Parathyroid adenoma (tissue), 2 donors: ENCODE measurements at regions not wholly inside any gene's neighbourhood (a gene's known extent, or its start where the extent isn't known, plus 50 kb on each side); places are given as distances from the start of the nearest gene placed in this dataset.

Source experiments
- H2AFZ ChIP-seq: fragments of 300-600 bp; sonication (generic); one replicate; pipeline ENCODE4 v1.7.0; 2017; ENCODE audit warnings: antibody characterized with exemption, mild to moderate bottlenecking
- H3K27ac ChIP-seq: fragments of 300-600 bp; sonication (generic); one replicate; pipeline ENCODE4 v1.7.0; 2017
- H3K27me3 ChIP-seq: fragments of 300-600 bp; sonication (generic); one replicate; pipeline ENCODE4 v1.7.0; 2017; ENCODE audit warnings: low read length; ENCODE audit not compliant: control insufficient read depth, insufficient read depth
- H3K36me3 ChIP-seq: fragments of 300-600 bp; sonication (generic); one replicate; pipeline ENCODE4 v1.7.0; 2017; ENCODE audit warnings: low read length; ENCODE audit not compliant: control insufficient read depth, insufficient read depth
- H3K4me1 ChIP-seq: fragments of 300-600 bp; sonication (generic); one replicate; pipeline ENCODE4 v1.7.0; 2017; ENCODE audit warnings: control low read depth
- H3K4me2 ChIP-seq: fragments of 300-600 bp; sonication (generic); one replicate; pipeline ENCODE4 v1.7.0; 2017; ENCODE audit warnings: low read length
- H3K4me3 ChIP-seq: fragments of 300-600 bp; sonication (generic); one replicate; pipeline ENCODE4 v1.7.0; 2017; ENCODE audit warnings: low read depth, low read length
- H3K79me2 ChIP-seq: fragments of 300-600 bp; sonication (generic); one replicate; pipeline ENCODE4 v1.7.0; 2017; ENCODE audit warnings: control low read depth
- H3K9ac ChIP-seq: fragments of 300-600 bp; sonication (generic); one replicate; pipeline ENCODE4 v1.7.0; 2017; ENCODE audit warnings: mild to moderate bottlenecking
- H3K9me3 ChIP-seq: fragments of 300-600 bp; sonication (generic); one replicate; pipeline ENCODE4 v1.7.0; 2017; ENCODE audit warnings: low read length; ENCODE audit not compliant: control insufficient read depth
- TF ChIP-seq, protein P1 (sequence below): fragments of 300-600 bp; sonication (generic); IDR thresholded peaks from one replicate; pipeline ENCODE4 v1.7.0; 2017; ENCODE audit warnings: antibody characterized with exemption, mild to moderate bottlenecking
- donor health status: primary hyperparathyroidism.

DNA sequence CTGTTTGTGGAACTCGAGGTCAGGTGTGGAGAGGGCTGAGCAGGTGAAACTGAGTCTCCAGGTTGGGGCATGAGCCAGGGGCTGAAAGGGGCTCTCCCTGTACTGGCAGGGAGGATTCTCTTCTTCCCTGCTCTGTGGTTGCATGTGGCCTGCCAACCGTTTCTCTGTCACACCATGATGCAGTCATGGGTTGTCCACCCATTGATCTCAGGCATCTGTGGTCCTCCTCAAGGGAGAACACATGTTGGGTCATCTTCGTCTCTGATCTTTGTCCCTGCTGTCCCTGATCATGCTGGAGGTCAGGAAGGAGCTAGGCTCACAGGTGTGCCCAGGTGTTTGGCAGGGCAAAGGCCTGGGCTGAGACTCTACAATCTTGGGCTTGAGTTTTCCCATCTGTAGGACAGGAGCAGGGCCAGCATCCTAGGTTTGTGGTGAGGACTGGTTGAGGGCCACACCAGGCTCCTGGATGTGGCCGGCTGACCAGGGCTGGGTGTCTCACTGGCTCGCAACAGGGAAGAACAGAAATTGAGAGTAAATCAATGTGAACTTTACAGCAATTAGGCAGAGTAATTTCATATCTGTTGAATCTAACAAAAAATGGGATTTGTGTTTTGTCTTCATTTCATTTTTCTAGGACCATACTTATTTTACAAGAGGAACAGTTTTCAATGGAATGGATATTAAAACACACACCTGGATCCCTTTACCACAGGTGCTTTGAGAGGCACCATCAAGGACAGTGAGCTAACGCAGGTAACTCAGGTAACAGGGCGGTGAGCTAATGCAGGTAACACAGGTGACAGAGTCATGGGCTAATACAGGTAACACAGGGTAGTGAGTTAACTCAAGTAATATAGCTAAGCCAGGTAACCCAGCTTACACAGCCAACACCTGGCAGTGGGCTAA lies 58.5 kb upstream of the IGFBP3 start:
- Histone ChIP-seq H3K79me2 (no peaks in the 10 kb centered on the region), H2AFZ (no peak overlapping the region), H3K9ac (no peak overlapping the region), H3K36me3 (no peaks in the 10 kb centered on the region), H3K4me2 (no peak overlapping the region), H3K9me3 (no peaks in the 10 kb centered on the region), H3K4me1 (no peaks in the 10 kb centered on the region), H3K27ac (no peak overlapping the region), H3K4me3 (no peak overlapping the region), H3K27me3 (no peaks in the 10 kb centered on the region)
- TF ChIP-seq, protein P1, sequence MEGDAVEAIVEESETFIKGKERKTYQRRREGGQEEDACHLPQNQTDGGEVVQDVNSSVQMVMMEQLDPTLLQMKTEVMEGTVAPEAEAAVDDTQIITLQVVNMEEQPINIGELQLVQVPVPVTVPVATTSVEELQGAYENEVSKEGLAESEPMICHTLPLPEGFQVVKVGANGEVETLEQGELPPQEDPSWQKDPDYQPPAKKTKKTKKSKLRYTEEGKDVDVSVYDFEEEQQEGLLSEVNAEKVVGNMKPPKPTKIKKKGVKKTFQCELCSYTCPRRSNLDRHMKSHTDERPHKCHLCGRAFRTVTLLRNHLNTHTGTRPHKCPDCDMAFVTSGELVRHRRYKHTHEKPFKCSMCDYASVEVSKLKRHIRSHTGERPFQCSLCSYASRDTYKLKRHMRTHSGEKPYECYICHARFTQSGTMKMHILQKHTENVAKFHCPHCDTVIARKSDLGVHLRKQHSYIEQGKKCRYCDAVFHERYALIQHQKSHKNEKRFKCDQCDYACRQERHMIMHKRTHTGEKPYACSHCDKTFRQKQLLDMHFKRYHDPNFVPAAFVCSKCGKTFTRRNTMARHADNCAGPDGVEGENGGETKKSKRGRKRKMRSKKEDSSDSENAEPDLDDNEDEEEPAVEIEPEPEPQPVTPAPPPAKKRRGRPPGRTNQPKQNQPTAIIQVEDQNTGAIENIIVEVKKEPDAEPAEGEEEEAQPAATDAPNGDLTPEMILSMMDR: no peak

DNA sequence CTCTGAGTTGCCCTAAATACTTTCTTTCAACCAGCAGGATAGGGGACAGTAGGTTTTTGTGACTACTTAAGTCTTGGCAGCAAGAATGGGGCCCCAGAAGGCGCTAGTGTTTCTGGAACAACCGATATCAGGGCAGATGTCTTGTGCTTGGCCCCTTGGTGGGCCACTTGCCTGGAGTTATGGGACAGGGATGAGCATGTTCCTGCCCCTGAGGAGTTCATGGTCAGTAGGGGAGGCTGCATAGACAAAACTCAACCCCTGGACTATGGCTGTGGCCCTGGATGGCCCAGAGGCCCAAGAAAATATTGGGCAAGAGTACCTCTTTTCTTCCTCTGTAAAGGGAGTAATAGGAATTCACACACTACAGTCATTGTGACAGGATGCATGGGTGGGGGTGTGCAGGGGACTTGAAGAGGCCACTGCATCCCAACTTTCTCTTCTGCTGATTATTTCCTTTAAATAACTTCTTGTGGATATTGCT lies 57.7 kb upstream of the IGFBP3 start:
- Histone ChIP-seq H3K4me3 (no peak overlapping the region), H2AFZ (no peak overlapping the region), H3K4me2 (no peak overlapping the region), H3K4me1 (no peaks in the 10 kb centered on the region), H3K79me2 (no peaks in the 10 kb centered on the region), H3K9ac (no peak overlapping the region), H3K9me3 (no peaks in the 10 kb centered on the region), H3K27ac (no peak overlapping the region), H3K36me3 (no peaks in the 10 kb centered on the region), H3K27me3 (no peaks in the 10 kb centered on the region)
- TF ChIP-seq, protein P1: no peak

DNA sequence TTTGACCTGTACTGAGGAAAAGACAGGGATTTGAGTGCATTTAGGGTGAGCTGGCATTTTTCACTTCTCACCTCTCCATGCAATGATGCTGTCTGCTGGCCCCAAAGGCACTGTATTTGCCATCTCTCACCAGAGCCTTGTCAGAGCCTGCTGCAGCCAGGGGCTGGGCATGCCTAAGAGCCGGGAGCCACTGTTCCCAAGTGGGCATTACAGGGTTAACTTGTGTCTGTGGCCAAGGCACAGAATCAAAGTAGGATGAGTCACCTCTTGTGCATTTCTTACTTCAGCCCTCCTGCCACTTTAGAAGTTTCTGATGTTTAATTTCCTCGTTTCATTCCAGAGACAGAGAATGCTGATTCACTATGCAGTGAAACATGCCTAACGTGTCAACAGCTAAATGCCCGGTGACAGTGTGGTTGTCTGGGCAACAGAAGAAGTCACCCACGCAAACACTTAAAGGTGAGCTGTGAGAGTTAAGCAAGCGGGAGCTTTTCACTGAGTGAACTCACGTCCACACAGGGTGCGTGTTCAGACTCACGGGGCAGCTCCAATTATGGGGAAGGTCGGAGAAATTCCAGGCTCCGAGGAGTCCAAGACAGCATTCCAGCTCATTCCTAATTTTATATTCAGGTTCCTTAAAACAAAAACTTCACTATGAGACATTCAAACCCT lies 57.1 kb upstream of the IGFBP3 start:
- no peaks in the 10 kb centered on the region for H3K9me3 ChIP-seq
- no peak overlapping the region for H2AFZ ChIP-seq
- H3K27me3 ChIP-seq: no peaks in the 10 kb centered on the region
- no peaks in the 10 kb centered on the region for H3K79me2 ChIP-seq
- H3K36me3 ChIP-seq: no peaks in the 10 kb centered on the region
- H3K27ac ChIP-seq: no peak overlapping the region
- H3K4me3 ChIP-seq: no peak overlapping the region
- H3K4me2 ChIP-seq: no peak overlapping the region
- no peak overlapping the region for H3K9ac ChIP-seq
- no peaks in the 10 kb centered on the region for H3K4me1 ChIP-seq
- TF ChIP-seq, protein P1: no peak

DNA sequence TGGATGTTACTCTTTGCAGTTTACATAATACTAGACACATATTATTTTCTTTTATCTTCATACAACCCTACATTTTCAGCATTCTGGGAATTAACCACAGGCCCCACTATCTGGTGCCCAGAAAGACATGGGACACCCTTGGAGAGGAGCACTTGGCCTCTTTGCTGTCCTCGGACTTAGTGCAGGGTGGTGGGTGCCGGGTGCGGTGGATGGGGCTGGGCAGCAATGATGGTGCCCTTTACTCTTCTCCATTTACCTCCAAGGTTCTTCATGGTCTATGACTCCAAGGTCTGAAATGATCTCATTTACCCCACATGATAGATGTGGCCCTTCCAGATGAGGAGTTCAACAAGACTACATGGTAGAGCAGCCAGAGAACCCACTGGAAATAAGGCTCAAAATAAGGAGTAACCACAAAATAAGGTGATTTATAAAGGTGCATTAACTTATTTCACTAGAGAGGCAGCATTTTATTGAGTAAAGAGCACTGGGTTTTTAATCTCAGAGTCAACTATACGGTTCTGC lies 56.2 kb upstream of the IGFBP3 start:
- no peaks in the 10 kb centered on the region for H3K9me3 ChIP-seq
- no peak overlapping the region for H3K9ac ChIP-seq
- H3K27me3 ChIP-seq: no peaks in the 10 kb centered on the region
- no peaks in the 10 kb centered on the region for H3K79me2 ChIP-seq
- H3K27ac ChIP-seq: no peak overlapping the region
- H2AFZ ChIP-seq: no peak overlapping the region
- no peaks in the 10 kb centered on the region for H3K4me1 ChIP-seq
- H3K4me2 ChIP-seq: no peak overlapping the region
- H3K36me3 ChIP-seq: no peaks in the 10 kb centered on the region
- no peak overlapping the region for H3K4me3 ChIP-seq
- TF ChIP-seq, protein P1: no peak
